RWPE2 (cell line): ENCODE measurements at regions not wholly inside any gene's neighbourhood (a gene's known extent, or its start where the extent isn't known, plus 50 kb on each side); places are given as distances from the start of the nearest gene placed in this dataset.

Experiments
- ATAC-seq: fragments of 200-7000 bp; cut with Tn5 transposase; 3 replicates; pipeline ENCODE4 v1.9.1; 2021; ENCODE audit warnings: low read depth
- DNase-seq: peaks from one replicate; pipeline ENCODE4 v3.0.0-alpha.2; 2020; ENCODE audit warnings: low spot score
- H3K27ac ChIP-seq: fragments of 450-650 bp; 2 replicates; pipeline ENCODE4 v1.5.1; 2017; ENCODE audit warnings: mild to moderate bottlenecking; ENCODE audit not compliant: poor library complexity, severe bottlenecking
- H3K27me3 ChIP-seq: fragments of 250-450 bp; sonication (Bioruptor Pico); 2 replicates; pipeline ENCODE4 v1.5.1; 2021; ENCODE audit warnings: mild to moderate bottlenecking, moderate library complexity; ENCODE audit not compliant: insufficient read depth, poor library complexity, severe bottlenecking
- H3K36me3 ChIP-seq: fragments of 250-450 bp; sonication (Bioruptor Pico); 2 replicates; pipeline ENCODE4 v1.5.1; 2020; ENCODE audit warnings: low read depth, mild to moderate bottlenecking, moderate library complexity
- H3K4me1 ChIP-seq: fragments of 250-450 bp; sonication (Bioruptor Pico); 2 replicates; pipeline ENCODE4 v1.5.1; 2021; ENCODE audit warnings: mild to moderate bottlenecking, moderate library complexity; ENCODE audit not compliant: insufficient read depth, poor library complexity, severe bottlenecking
- H3K4me3 ChIP-seq: fragments of 250-450 bp; sonication (Bioruptor Pico); 2 replicates; pipeline ENCODE4 v1.5.1; 2021; ENCODE audit warnings: mild to moderate bottlenecking, moderate library complexity; ENCODE audit not compliant: severe bottlenecking
- H3K9me3 ChIP-seq: fragments of 250-450 bp; sonication (Bioruptor Pico); 2 replicates; pipeline ENCODE4 v1.5.1; 2021; ENCODE audit warnings: mild to moderate bottlenecking, moderate library complexity; ENCODE audit not compliant: severe bottlenecking
- CTCF ChIP-seq: fragments of 450-650 bp; IDR thresholded peaks from one replicate; pipeline ENCODE4 v1.5.1; 2017; ENCODE audit warnings: mild to moderate bottlenecking, moderate library complexity; ENCODE audit not compliant: poor library complexity, severe bottlenecking

DNA sequence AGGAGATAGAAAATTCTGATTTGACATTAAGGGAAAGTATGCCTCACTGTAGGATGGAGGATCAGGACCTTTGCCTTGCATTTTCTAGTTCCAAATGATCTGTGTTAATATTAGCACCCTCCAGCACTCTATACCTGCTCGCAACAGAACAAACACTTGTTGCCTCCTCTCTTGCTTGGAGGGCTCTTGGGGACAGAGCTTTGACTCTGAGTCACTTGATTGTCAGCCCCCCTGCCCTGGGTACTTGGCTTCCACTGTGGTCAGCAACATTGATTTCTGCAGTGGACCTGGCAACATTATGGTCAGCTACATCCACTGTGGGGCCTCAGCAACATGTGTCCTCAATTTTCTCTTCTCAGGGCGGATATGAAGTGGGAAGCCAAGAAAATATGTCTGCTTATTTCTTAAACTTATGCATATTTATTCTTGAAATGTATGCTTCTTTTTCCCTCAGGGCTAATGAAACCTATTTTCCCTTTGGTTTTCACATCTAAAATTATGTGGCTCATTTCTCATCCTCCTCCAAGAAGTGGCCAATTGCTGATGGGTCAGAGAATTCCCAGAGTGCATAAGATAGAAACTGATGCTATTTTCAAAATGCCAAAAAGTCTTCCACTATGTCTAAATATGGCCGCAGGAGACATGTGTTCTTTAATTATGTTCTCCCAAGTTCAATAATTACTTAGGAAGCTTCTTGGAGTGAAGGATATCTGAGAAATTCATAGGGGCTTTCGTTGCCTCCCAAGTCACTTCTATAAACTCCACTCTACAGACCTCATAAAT lies 94.6 kb upstream of the SMIM36 start:
- ATAC-seq (no peak), DNase-seq (no peak)
- Histone ChIP-seq H3K4me3 (no peak overlapping the region), H3K36me3 (no peaks in the 10 kb centered on the region), H3K27ac (no peak overlapping the region), H3K27me3 (no peaks in the 10 kb centered on the region), H3K9me3 (no peaks in the 10 kb centered on the region), H3K4me1 (peaks cover 5% of the 10 kb centered on the region)
- TF ChIP-seq CTCF, result no peak

GRCh38 chr17:55601874-55602364 lies 90.7 kb upstream of the SMIM36 start:
- peaks cover 11% of the 10 kb centered on the region for H3K9me3 ChIP-seq
- no peak overlapping the region for H3K27ac ChIP-seq
- ATAC-seq, result peak; percentile 61; the same call in 1 of the 3 replicates
- no peaks in the 10 kb centered on the region for H3K27me3 ChIP-seq
- peaks cover 3% of the 10 kb centered on the region; the same call in 1 of the 2 replicates for H3K36me3 ChIP-seq
- H3K4me1 ChIP-seq, result no peaks in the 10 kb centered on the region
- no peak for DNase-seq
- H3K4me3 ChIP-seq, result no peak overlapping the region
- TF ChIP-seq CTCF, result peak; percentile 78

GRCh38 chr17:55598495-55598894 lies 87.2 kb upstream of the SMIM36 start:
- peaks cover 11% of the 10 kb centered on the region for H3K9me3 ChIP-seq
- TF ChIP-seq CTCF, result no peak
- no peak overlapping the region for H3K27ac ChIP-seq
- peaks cover 3% of the 10 kb centered on the region; the same call in 1 of the 2 replicates for H3K36me3 ChIP-seq
- ATAC-seq (no peak), DNase-seq (no peak)
- no peaks in the 10 kb centered on the region for H3K4me1 ChIP-seq
- H3K4me3 ChIP-seq, result no peak overlapping the region
- no peaks in the 10 kb centered on the region for H3K27me3 ChIP-seq

- ATAC-seq (no peak), DNase-seq (no peak)
- Histone ChIP-seq H3K27ac (no peak overlapping the region), H3K27me3 (no peaks in the 10 kb centered on the region), H3K9me3 (no peaks in the 10 kb centered on the region), H3K4me1 (peaks cover 10% of the 10 kb centered on the region), H3K4me3 (no peak overlapping the region), H3K36me3 (no peaks in the 10 kb centered on the region)
- no peak for TF ChIP-seq CTCF
These were observed 77.4 kb upstream of the SMIM36 start for GRCh38 chr17:55588446-55589242.
